ENCODE measurements at regions not wholly inside any gene's neighbourhood (a gene's known extent, or its start where the extent isn't known, plus 50 kb on each side); places are given as distances from the start of the nearest gene placed in this dataset.

DNA sequence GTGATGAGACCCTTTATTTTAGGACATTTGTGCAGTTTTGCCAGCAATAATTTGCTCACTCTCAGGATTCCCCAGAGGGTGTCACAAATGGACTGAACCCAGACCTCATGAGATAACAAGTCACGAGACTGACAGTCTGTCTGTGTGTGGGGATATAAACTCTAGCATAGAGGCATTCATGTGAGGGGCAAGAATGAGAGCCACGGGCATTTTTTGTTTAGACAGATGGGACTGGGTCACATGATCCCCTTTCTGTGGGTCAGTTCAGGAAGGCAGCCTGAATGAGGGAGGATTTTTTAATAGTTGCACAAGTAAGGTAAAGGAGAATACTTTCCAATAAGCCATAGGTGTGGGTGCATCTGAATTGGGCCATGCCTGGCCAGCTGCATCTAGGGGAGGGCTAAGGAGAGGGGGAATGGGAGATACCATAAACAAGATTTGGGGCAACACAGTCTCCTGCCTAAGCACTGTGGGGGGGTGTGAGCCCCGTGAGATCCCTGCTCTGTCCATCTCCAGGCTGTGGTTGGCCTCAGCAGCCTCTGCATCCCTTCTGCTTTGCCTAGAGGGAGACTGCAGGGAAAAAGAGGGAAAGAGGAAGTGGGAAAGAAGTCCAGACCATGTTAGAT lies 66.6 kb downstream of the NAV1 start:
- H3K9me3 ChIP-seq (ENCODE audit: control insufficient read depth in 1 of 2, insufficient read depth in 1 of 2, low read depth in 1 of 2, low read length in 2 of 2), result no peaks in the 10 kb centered on the region
- no peak overlapping the region for H2AFZ ChIP-seq (ENCODE audit: low read depth, low read length, poor library complexity, severe bottlenecking)
- H3K4me2 ChIP-seq (ENCODE audit: low read length), result no peak overlapping the region
- TF ChIP-seq ZFX (IDR thresholded peaks at IDR 0.05) (no peak), SIN3A (IDR thresholded peaks at IDR 0.05; ENCODE audit: low read depth) (no peak), EZH2 (IDR thresholded peaks at IDR 0.05) (no peak), ELF1 (IDR thresholded peaks at IDR 0.05; ENCODE audit: borderline replicate concordance, low read depth) (no peak), FOSL1 (IDR thresholded peaks at IDR 0.05; ENCODE audit: low read depth) (no peak)
- TF ChIP-seq, protein P1, sequence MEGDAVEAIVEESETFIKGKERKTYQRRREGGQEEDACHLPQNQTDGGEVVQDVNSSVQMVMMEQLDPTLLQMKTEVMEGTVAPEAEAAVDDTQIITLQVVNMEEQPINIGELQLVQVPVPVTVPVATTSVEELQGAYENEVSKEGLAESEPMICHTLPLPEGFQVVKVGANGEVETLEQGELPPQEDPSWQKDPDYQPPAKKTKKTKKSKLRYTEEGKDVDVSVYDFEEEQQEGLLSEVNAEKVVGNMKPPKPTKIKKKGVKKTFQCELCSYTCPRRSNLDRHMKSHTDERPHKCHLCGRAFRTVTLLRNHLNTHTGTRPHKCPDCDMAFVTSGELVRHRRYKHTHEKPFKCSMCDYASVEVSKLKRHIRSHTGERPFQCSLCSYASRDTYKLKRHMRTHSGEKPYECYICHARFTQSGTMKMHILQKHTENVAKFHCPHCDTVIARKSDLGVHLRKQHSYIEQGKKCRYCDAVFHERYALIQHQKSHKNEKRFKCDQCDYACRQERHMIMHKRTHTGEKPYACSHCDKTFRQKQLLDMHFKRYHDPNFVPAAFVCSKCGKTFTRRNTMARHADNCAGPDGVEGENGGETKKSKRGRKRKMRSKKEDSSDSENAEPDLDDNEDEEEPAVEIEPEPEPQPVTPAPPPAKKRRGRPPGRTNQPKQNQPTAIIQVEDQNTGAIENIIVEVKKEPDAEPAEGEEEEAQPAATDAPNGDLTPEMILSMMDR (IDR thresholded peaks at IDR 0.05 in 2 of 3, conservative IDR thresholded peaks at IDR 0.05 in 1 of 3; ENCODE audit: borderline replicate concordance in 1 of 3, insufficient read depth in 1 of 3, low read depth in 2 of 3, low read length in 2 of 3), result no peak
- no peak overlapping the region for H3K4me3 ChIP-seq (replicated peaks in 1 of 2; ENCODE audit: low read depth in 1 of 2, low read length in 2 of 2)
- CTCF ChIA-PET, result no interaction called here
- POLR2A ChIA-PET, result no interaction called here
- peaks cover 22% of the 10 kb centered on the region; the same call in 1 of the 2 replicates for H3K27me3 ChIP-seq (ENCODE audit: insufficient read depth, low read length)
- H3K9me2 ChIP-seq (ENCODE audit: insufficient read depth), result no peaks in the 10 kb centered on the region
- no peaks in the 10 kb centered on the region for H3K79me2 ChIP-seq (ENCODE audit: insufficient read depth, low read length)
- no peak for DNase-seq (ENCODE audit: low read depth, low spot score)
- RAD21 ChIA-PET (ENCODE audit: low non-redundant PET in 1 of 2, low total read pairs in 2 of 2, uncharacterized antibody in 2 of 2, unreplicated experiment in 2 of 2), result no interaction called here
- no peak overlapping the region for H3K9ac ChIP-seq (ENCODE audit: low read length)
- H4K20me1 ChIP-seq (ENCODE audit: insufficient read depth), result no peaks in the 10 kb centered on the region; the same call in 1 of the 2 replicates
- no peak for ATAC-seq
- no peaks in the 10 kb centered on the region; a peak in 1 of 4 replicates for H3K4me1 ChIP-seq (ENCODE audit: control insufficient read depth in 1 of 2, insufficient read depth in 2 of 2, low read length in 2 of 2)
- no peak overlapping the region for H3K27ac ChIP-seq (ENCODE audit: low read depth, low read length)
- no TSS peak for BruUV-seq (replicated peaks)
- intact Hi-C loops (cut with micrococcal nuclease), result no loop called here
- H3K36me3 ChIP-seq (ENCODE audit: control insufficient read depth in 1 of 2, insufficient read depth in 2 of 2, low read length in 2 of 2), result no peaks in the 10 kb centered on the region

DNA sequence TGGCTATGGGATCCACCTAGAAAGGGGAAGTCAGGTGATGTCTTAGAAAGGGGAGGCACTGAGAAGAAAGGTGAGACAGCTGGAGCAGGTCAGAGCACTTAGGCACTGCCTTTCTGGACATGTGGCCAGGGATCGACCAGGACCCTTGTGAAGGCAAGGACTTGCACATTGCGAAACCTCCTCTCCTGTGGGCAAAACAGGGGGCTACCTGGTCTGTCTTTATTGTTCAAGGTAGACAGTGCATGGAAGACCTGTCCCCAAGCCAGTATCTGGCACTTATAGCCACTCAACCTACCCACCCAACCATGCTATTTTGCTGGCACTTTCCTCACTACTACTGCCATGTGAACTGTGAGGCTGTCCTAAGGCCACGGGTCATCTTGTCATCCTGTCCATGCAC lies 67.2 kb downstream of the NAV1 start:
- POLR2A ChIA-PET, result no interaction called here
- Histone ChIP-seq H3K27ac (ENCODE audit: low read depth, low read length) (no peak overlapping the region), H3K4me1 (ENCODE audit: control insufficient read depth in 1 of 2, insufficient read depth in 2 of 2, low read length in 2 of 2) (no peaks in the 10 kb centered on the region; a peak in 1 of 4 replicates), H3K9ac (ENCODE audit: low read length) (no peak overlapping the region), H3K79me2 (ENCODE audit: insufficient read depth, low read length) (no peaks in the 10 kb centered on the region), H3K9me2 (ENCODE audit: insufficient read depth) (no peaks in the 10 kb centered on the region), H4K20me1 (ENCODE audit: insufficient read depth) (no peaks in the 10 kb centered on the region; the same call in 1 of the 2 replicates), H2AFZ (ENCODE audit: low read depth, low read length, poor library complexity, severe bottlenecking) (no peak overlapping the region), H3K4me2 (ENCODE audit: low read length) (no peak overlapping the region), H3K4me3 (replicated peaks in 1 of 2; ENCODE audit: low read depth in 1 of 2, low read length in 2 of 2) (no peak overlapping the region), H3K27me3 (ENCODE audit: insufficient read depth, low read length) (peaks cover 22% of the 10 kb centered on the region; the same call in 1 of the 2 replicates), H3K36me3 (ENCODE audit: control insufficient read depth in 1 of 2, insufficient read depth in 2 of 2, low read length in 2 of 2) (no peaks in the 10 kb centered on the region), H3K9me3 (ENCODE audit: control insufficient read depth in 1 of 2, insufficient read depth in 1 of 2, low read depth in 1 of 2, low read length in 2 of 2) (no peaks in the 10 kb centered on the region)
- CTCF ChIA-PET, result no interaction called here
- RAD21 ChIA-PET (ENCODE audit: low non-redundant PET in 1 of 2, low total read pairs in 2 of 2, uncharacterized antibody in 2 of 2, unreplicated experiment in 2 of 2), result no interaction called here
- ATAC-seq, result no peak
- BruUV-seq (replicated peaks), result no TSS peak
- DNase-seq (ENCODE audit: low read depth, low spot score), result no peak
- intact Hi-C loops (cut with micrococcal nuclease), result no loop called here
- TF ChIP-seq, protein P2, sequence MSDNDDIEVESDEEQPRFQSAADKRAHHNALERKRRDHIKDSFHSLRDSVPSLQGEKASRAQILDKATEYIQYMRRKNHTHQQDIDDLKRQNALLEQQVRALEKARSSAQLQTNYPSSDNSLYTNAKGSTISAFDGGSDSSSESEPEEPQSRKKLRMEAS (IDR thresholded peaks at IDR 0.05), result no peak
- TF ChIP-seq TCF7L2 (IDR thresholded peaks at IDR 0.05; ENCODE audit: borderline replicate concordance, extremely low read depth, insufficient read depth, insufficient read length) (no peak), EZH2 (IDR thresholded peaks at IDR 0.05) (no peak), SP1 (IDR thresholded peaks at IDR 0.05; ENCODE audit: low read depth) (no peak), POLR2AphosphoS5 (IDR thresholded peaks at IDR 0.05; ENCODE audit: low read depth, low read length) (no peak), CEBPB (IDR thresholded peaks at IDR 0.05; ENCODE audit: low read depth) (no peak)
- TF ChIP-seq, protein P3, sequence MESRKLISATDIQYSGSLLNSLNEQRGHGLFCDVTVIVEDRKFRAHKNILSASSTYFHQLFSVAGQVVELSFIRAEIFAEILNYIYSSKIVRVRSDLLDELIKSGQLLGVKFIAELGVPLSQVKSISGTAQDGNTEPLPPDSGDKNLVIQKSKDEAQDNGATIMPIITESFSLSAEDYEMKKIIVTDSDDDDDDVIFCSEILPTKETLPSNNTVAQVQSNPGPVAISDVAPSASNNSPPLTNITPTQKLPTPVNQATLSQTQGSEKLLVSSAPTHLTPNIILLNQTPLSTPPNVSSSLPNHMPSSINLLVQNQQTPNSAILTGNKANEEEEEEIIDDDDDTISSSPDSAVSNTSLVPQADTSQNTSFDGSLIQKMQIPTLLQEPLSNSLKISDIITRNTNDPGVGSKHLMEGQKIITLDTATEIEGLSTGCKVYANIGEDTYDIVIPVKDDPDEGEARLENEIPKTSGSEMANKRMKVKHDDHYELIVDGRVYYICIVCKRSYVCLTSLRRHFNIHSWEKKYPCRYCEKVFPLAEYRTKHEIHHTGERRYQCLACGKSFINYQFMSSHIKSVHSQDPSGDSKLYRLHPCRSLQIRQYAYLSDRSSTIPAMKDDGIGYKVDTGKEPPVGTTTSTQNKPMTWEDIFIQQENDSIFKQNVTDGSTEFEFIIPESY (IDR thresholded peaks at IDR 0.05; ENCODE audit: extremely low read depth, insufficient replicate concordance, low read length), result no peak
- TF ChIP-seq, protein P4, sequence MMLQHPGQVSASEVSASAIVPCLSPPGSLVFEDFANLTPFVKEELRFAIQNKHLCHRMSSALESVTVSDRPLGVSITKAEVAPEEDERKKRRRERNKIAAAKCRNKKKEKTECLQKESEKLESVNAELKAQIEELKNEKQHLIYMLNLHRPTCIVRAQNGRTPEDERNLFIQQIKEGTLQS (IDR thresholded peaks at IDR 0.05), result no peak
- TF ChIP-seq, protein P1 (IDR thresholded peaks at IDR 0.05 in 2 of 3, conservative IDR thresholded peaks at IDR 0.05 in 1 of 3; ENCODE audit: borderline replicate concordance in 1 of 3, insufficient read depth in 1 of 3, low read depth in 2 of 3, low read length in 2 of 3), result no peak
